OCI-LY7 (cell line): ENCODE measurements at regions not wholly inside any gene's neighbourhood (a gene's known extent, or its start where the extent isn't known, plus 50 kb on each side); places are given as distances from the start of the nearest gene placed in this dataset.

Experiments
- BruUV-seq: library from RNA; stranded (reverse); fragments of 400-500 nt; replicated peaks from 2 replicates; lab custom pipeline; 2021; lab: Mats Ljungman, UMichigan
- CTCF ChIA-PET: fragments of 300-600 bp; sonication (Branson Sonifier 250); formaldehyde crosslinking; loops from one replicate; lab custom pipeline; 2022; ENCODE audit warnings: antibody characterized with exemption; ENCODE audit not compliant: unreplicated experiment; lab: Charles Lee
- POLR2A ChIA-PET: fragments of 300-600 bp; sonication (Branson Sonifier 250); formaldehyde crosslinking; loops from one replicate; lab custom pipeline; 2022; ENCODE audit warnings: antibody characterized with exemption; lab: Charles Lee
- DNase-seq: peaks from one replicate; pipeline ENCODE4 v3.0.0-alpha.2; 2015; ENCODE audit warnings: low spot score
- H2AFZ ChIP-seq: fragments of 200-600 bp; sonication (generic), shearing (Covaris generic); 2 replicates; pipeline ENCODE4 v1.6.1; 2014; ENCODE audit warnings: mild to moderate bottlenecking, antibody characterized with exemption, low read length, moderate library complexity
- H3K27ac ChIP-seq: fragments of 200-600 bp; sonication (generic); 2 replicates; pipeline ENCODE4 v1.5.1; 2014; ENCODE audit warnings: mixed run types, low read depth, mild to moderate bottlenecking, moderate library complexity, low read length, inconsistent platforms; ENCODE audit not compliant: poor library complexity, severe bottlenecking
- H3K36me3 ChIP-seq: fragments of 200-600 bp; sonication (generic); 2 replicates; pipeline ENCODE4 v1.6.1; 2014; ENCODE audit warnings: mild to moderate bottlenecking, antibody characterized with exemption, low read length, moderate library complexity, mixed read lengths; ENCODE audit not compliant: insufficient read depth
- H3K4me1 ChIP-seq: fragments of 200-600 bp; sonication (generic); 2 replicates; pipeline ENCODE4 v1.5.1; 2014; ENCODE audit warnings: mild to moderate bottlenecking, low read length; ENCODE audit not compliant: insufficient read depth, poor library complexity, severe bottlenecking
- H3K4me2 ChIP-seq: fragments of 200-600 bp; sonication (generic); 2 replicates; pipeline ENCODE4 v1.6.1; 2014; ENCODE audit warnings: mild to moderate bottlenecking, low read length
- H3K4me3 ChIP-seq: fragments of 200-600 bp; sonication (generic); 2 replicates; pipeline ENCODE4 v1.5.1; 2014; ENCODE audit warnings: mild to moderate bottlenecking, low read depth, low read length; ENCODE audit not compliant: poor library complexity, severe bottlenecking
- H3K79me2 ChIP-seq: fragments of 200-600 bp; sonication (generic); 2 replicates; pipeline ENCODE4 v1.6.1; 2016; ENCODE audit warnings: low read depth, mild to moderate bottlenecking, low read length, moderate library complexity, mixed read lengths; ENCODE audit not compliant: insufficient read depth
- H3K9me2 ChIP-seq: fragments of 200-600 bp; sonication (generic); 2 replicates; pipeline ENCODE4 v1.6.1; 2016; ENCODE audit warnings: mild to moderate bottlenecking, low read length, mixed read lengths; ENCODE audit not compliant: insufficient read depth
- H3K9me3 ChIP-seq: fragments of 200-600 bp; sonication (generic); 2 replicates; pipeline ENCODE4 v1.6.1; 2014; ENCODE audit warnings: mild to moderate bottlenecking, mixed run types, low read length, mixed read lengths
- H4K20me1 ChIP-seq: fragments of 200-600 bp; sonication (generic); 2 replicates; pipeline ENCODE4 v1.6.1; 2014; ENCODE audit warnings: mild to moderate bottlenecking, antibody characterized with exemption, low read length, moderate library complexity, mixed read lengths; ENCODE audit not compliant: insufficient read depth
- CTCF ChIP-seq: fragments of 200-600 bp; sonication (generic); conservative IDR thresholded peaks from 2 replicates; pipeline ENCODE4 v1.5.1; 2014; ENCODE audit warnings: mild to moderate bottlenecking, antibody characterized with exemption, low read length, moderate library complexity, mixed read lengths
- EZH2phosphoT487 ChIP-seq: fragments of 200-600 bp; sonication (generic); IDR thresholded peaks from 2 replicates; pipeline ENCODE4 v1.6.1; 2018; ENCODE audit warnings: low read depth, borderline replicate concordance, mild to moderate bottlenecking, mixed run types, antibody characterized with exemption, low read length, moderate library complexity, mixed read lengths
- intact Hi-C: fragments of 100-400 bp; cut with micrococcal nuclease; formaldehyde crosslinking; loops from one replicate; pipeline ENCODE4 v1.10.0; 2022; ENCODE audit not compliant: unreplicated experiment

GRCh38 chr9:3743901-3744413 lies 218.2 kb upstream of the RFX3 start:
- no TSS peak for BruUV-seq
- Histone ChIP-seq H4K20me1 (no peaks in the 10 kb centered on the region), H3K4me3 (no peak overlapping the region), H3K27ac (no peak overlapping the region), H2AFZ (no peak overlapping the region), H3K4me1 (no peaks in the 10 kb centered on the region), H3K36me3 (no peaks in the 10 kb centered on the region), H3K4me2 (no peak overlapping the region), H3K79me2 (no peaks in the 10 kb centered on the region), H3K9me3 (no peaks in the 10 kb centered on the region), H3K9me2 (no peaks in the 10 kb centered on the region)
- DNase-seq: no peak
- no peak for TF ChIP-seq CTCF
- no peak for TF ChIP-seq EZH2phosphoT487
- ChIA-PET POLR2A (no interaction called here), CTCF (no interaction called here)
- intact Hi-C loops: no loop called here

GRCh38 chr9:3742586-3742985 lies 216.8 kb upstream of the RFX3 start:
- DNase-seq: no peak
- Histone ChIP-seq H3K9me2 (no peaks in the 10 kb centered on the region), H2AFZ (no peak overlapping the region), H3K36me3 (no peaks in the 10 kb centered on the region), H3K4me1 (no peaks in the 10 kb centered on the region), H3K79me2 (no peaks in the 10 kb centered on the region), H3K4me2 (no peak overlapping the region), H3K9me3 (no peaks in the 10 kb centered on the region), H3K27ac (no peak overlapping the region), H3K4me3 (no peak overlapping the region), H4K20me1 (no peaks in the 10 kb centered on the region)
- POLR2A ChIA-PET: no interaction called here
- BruUV-seq: no TSS peak
- intact Hi-C loops: no loop called here
- CTCF ChIA-PET: no interaction called here
- TF ChIP-seq EZH2phosphoT487: no peak
- TF ChIP-seq CTCF: no peak

GRCh38 chr9:3741729-3742128 lies 215.9 kb upstream of the RFX3 start:
- BruUV-seq: no TSS peak
- no peaks in the 10 kb centered on the region for H3K79me2 ChIP-seq
- CTCF ChIA-PET: no interaction called here
- H3K9me3 ChIP-seq: no peaks in the 10 kb centered on the region
- H3K4me3 ChIP-seq: no peak overlapping the region
- no peaks in the 10 kb centered on the region for H3K36me3 ChIP-seq
- no peak overlapping the region for H3K4me2 ChIP-seq
- H3K27ac ChIP-seq: no peak overlapping the region
- no peak for DNase-seq
- no peaks in the 10 kb centered on the region for H3K9me2 ChIP-seq
- H2AFZ ChIP-seq: no peak overlapping the region
- no peaks in the 10 kb centered on the region for H4K20me1 ChIP-seq
- TF ChIP-seq CTCF: no peak
- no peak for TF ChIP-seq EZH2phosphoT487
- H3K4me1 ChIP-seq: no peaks in the 10 kb centered on the region
- intact Hi-C loops: no loop called here
- POLR2A ChIA-PET: interaction anchor here (1.1 kb wide), 1 partner anchor 246 kb away, joined by 3 read pairs; no protein-coding TSS in a partner anchor
